EL (cell line): ENCODE measurements at regions not wholly inside any gene's neighbourhood (a gene's known extent, or its start where the extent isn't known, plus 50 kb on each side); places are given as distances from the start of the nearest gene placed in this dataset.
"Not testable (repeated sequence)": the region's sequence is repeated elsewhere in the genome, so short reads cannot be mapped to it uniquely, and the experiment has no call there.

ENCODE experiments used
- DNase-seq: peaks from one replicate; pipeline ENCODE4 v3.0.0-alpha.2; 2016

- no peak for DNase-seq
These were observed 176.4 kb upstream of the CHST9 start for GRCh38 chr18:27361477-27361876.

DNA sequence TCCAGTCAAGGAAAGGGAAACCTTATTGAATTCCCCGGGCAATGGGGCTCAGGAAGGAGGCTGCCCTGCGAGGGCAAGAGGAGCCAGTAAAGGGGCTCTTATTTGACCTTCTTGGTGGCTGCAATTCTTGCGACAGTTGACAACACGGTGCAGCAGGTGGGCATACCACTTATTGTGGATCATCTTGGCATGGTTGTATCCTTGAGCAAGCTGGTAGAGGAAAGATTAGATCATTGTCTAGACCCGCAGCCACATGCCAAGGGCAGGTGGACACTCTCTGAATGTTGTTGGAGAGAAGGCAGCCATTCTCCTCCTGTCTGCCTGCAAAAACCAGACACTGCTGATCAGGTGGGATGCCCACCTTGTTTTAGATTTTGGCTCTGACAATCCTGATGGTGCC, 170.2 kb upstream of the CHST9 start:
- no peak for DNase-seq

DNA sequence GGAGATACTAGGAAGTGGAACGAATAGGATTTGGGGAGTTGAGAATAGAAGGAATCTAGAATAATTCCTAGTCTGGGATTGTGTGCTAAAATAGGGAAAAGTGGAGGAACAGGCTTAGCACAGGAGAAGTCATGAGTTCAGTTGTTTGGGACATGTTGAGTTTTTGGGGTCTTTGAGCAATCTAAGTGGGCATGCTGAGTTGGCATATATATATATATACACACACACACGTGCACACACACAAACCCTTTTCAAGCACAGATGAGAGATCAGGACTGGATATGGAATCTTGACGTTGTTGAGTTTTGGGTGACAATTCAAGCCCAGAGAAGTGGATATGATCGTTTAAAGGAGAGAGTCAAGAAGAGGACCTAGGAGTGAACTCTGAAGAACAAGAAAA, 168.2 kb upstream of the CHST9 start:
- no peak for DNase-seq

DNA sequence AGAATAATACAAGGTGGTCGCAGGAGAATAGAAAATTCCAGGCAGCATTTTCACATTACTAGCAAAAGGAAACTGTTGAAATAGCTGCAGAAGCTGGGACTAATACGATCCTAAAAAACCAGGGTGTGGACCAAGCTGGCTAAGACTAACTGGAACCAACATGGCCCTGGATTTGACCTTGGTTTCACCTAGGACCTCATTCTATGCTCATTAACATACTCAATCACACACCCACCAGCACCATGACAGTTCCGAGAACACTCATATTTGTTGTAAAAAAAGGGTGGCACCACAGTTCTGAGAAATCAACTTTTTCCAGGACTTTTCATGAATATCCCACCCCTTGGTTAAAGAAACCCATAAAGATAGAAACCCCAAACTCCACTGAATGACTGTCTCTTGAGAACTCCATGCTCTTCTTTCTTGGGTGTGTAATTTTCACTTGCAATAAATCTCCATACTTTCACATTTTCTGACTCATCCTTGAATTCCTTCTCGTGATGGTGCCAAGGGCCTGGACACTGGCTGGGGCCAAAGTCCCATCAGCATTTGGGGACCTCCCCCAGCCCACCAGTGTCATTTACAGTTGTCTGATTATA, 164.3 kb upstream of the CHST9 start:
- DNase-seq: no peak

- DNase-seq: no peak
These were observed 146.5 kb upstream of the CHST9 start for GRCh38 chr18:27331606-27332005.

- DNase-seq: no peak
These were observed 129.9 kb upstream of the CHST9 start for GRCh38 chr18:27314996-27315395.

- no peak for DNase-seq
These were observed 128.6 kb upstream of the CHST9 start for GRCh38 chr18:27313678-27314077.

- DNase-seq: no peak
These were observed 127.7 kb upstream of the CHST9 start for GRCh38 chr18:27312853-27313252.

GRCh38 chr18:27312153-27312552, 127.0 kb upstream of the CHST9 start:
- DNase-seq: no peak

DNA sequence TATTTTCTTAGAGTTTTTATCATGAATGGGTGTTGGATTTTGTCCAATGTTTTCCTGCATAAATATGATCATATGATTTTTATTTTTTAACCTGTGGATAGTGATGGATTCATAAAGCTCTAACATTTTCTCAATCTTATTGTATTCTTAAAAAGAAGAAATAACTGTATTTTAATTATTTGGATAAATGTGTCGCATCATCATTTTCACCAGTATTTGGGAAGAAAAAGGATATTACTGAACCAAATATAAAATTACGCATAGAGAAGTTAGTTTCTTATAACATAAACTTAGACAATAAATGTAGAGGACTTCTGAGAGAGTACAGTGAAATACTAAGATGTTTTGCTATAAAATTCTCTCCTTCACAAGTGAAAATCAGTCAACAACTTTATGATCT, 126.0 kb upstream of the CHST9 start:
- no peak for DNase-seq

GRCh38 chr18:27301615-27302378, 116.7 kb upstream of the CHST9 start:
- DNase-seq: no peak

- DNase-seq: no peak
These were observed 113.2 kb upstream of the CHST9 start for GRCh38 chr18:27298214-27298804.

GRCh38 chr18:27285973-27286562, 101.0 kb upstream of the CHST9 start:
- DNase-seq: not testable (repeated sequence)

DNA sequence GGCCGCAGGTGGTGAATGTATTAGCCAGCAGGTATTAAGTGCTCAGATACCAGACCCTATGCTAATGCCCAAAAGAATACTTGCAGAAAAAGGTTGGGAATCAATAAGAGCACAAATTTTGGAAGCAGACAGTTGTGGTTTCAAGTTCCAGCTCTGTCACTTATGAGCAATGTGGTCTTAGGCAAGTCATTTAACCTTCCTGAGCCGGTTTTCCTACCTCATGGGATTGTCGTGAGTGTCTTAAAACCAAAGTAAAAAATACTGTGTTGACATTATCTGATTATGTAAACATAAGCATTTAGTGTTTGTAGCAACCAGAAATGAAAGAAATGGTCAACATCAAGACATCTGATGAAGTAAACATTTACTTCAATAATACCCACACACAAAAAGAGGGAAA, 93.0 kb upstream of the CHST9 start:
- no peak for DNase-seq

DNA sequence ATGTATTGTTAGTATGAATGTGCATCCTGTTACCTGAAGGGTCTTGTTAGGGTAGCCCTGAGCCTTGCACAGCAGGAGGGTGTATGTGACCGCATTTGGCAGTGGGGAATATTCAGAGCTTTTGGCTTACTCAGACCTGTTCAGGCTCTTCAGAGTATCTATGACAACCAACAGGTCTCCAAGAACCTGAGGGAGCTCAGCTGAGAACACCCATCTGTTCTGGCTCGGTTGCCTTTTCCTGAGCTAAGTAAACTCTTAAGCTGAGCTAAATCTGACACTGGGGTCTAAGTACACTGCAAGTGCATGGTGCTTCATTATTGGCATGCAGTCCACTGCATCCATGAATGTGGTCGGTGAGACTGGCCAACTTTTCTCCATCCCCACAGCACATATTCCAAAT, 92.4 kb upstream of the CHST9 start:
- no peak for DNase-seq

DNA sequence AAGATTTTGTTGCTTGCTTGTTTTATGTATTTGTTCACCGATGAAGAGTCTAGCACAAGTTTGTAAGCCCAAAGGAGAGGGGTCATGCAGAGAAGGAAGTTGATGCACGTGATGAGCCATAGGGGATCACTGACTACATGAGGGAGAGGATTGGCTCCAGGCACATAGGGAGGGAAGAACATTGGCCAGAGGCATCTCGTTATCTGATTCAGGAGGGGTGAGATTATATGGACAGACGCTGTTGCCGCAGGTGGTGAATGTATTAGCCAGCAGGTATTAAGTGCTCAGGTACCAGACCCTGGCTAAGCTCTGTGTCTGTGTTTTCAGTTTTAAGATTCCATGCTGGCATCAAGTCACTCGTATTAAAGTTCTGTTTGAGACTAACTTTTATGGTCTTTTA, 91.8 kb upstream of the CHST9 start:
- no peak for DNase-seq

DNA sequence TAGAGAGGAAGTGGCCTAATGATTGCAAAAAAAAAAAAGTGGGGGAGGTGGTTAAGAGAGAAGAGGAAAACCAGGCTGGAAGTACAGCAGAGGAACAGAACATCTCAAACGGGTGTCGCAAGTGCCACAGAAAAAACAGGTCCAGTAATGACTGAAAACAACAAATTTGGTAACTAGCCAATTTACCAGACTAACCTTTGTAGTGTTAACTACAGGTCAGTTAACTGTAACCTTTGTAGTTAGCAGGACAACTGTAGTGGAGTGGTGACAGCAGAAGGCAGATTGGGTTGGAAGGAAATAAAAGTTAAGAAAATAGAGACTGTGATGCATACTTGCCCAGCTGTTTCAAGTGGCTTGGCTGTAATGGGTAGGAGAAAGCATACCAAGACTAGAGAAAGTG, 91.4 kb upstream of the CHST9 start:
- no peak for DNase-seq

DNA sequence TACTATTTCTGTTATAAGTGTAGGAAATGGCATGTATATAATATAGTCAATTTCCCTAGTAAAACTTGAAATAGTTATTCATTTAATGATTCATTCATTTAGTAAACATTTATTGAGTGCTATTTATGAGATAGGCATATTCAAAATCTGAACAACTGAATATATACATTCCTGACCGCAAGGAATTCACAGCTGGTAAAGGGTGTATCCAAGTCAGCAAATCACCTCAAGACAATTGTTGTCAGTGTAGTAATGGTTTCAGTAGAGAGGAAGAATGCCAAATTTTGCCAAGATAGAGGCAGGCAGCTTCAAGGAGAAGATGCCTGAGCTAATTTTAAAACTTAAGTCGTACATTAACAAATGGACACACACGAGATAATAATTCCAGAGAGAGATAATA, 89.8 kb upstream of the CHST9 start:
- no peak for DNase-seq

GRCh38 chr18:27270508-27270907, 85.4 kb upstream of the CHST9 start:
- no peak for DNase-seq

- DNase-seq: no peak
These were observed 78.3 kb upstream of the CHST9 start for GRCh38 chr18:27263369-27263768.

- DNase-seq: no peak
These were observed 76.9 kb upstream of the CHST9 start for GRCh38 chr18:27261769-27262549.

- no peak for DNase-seq
These were observed 68.5 kb upstream of the CHST9 start for GRCh38 chr18:27253571-27253970.

DNA sequence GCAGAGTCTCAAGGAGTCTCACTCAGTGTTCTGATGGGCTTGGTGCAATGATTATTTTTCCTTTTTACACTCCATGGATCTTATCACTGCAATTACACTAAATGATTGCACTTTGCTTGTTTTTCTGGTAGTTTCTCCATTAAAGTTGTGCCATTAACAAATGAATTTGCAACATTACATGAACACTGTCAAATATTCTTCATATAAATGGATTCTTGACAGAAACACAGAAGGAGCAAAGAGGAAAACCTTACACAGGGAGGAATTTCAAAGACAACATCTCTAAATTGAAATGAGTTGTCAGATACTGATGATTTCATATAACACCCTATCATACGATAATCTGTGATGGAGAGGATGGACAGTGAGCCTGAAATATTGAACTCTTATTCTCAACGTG, 65.4 kb upstream of the CHST9 start:
- DNase-seq: no peak
